Ishikawa (cell line): ENCODE measurements at regions not wholly inside any gene's neighbourhood (a gene's known extent, or its start where the extent isn't known, plus 50 kb on each side); places are given as distances from the start of the nearest gene placed in this dataset.

Source experiments
- CEBPB ChIP-seq: IDR thresholded peaks from 2 replicates; pipeline ENCODE4 v1.6.1; 2012
- CREB1 ChIP-seq: IDR thresholded peaks from 2 replicates; pipeline ENCODE4 v1.6.1; 2012; ENCODE audit warnings: low read depth
- EGR1 ChIP-seq: IDR thresholded peaks from 2 replicates; pipeline ENCODE4 v1.6.1; 2012
- EP300 ChIP-seq: IDR thresholded peaks from 2 replicates; pipeline ENCODE4 v1.6.1; 2012; ENCODE audit warnings: borderline replicate concordance
- FOXM1 ChIP-seq: IDR thresholded peaks from 2 replicates; pipeline ENCODE4 v1.6.1; 2012; ENCODE audit warnings: low read depth, borderline replicate concordance
- NFIC ChIP-seq: IDR thresholded peaks from 2 replicates; pipeline ENCODE4 v1.6.1; 2012
- RAD21 ChIP-seq: IDR thresholded peaks from 2 replicates; pipeline ENCODE4 v1.6.1; 2012; ENCODE audit warnings: low read depth
- TAF1 ChIP-seq: IDR thresholded peaks from 2 replicates; pipeline ENCODE4 v1.6.1; 2012; ENCODE audit warnings: low read depth, mild to moderate bottlenecking
- TCF12 ChIP-seq: IDR thresholded peaks from 2 replicates; pipeline ENCODE4 v1.6.1; 2012; ENCODE audit warnings: low read depth
- TEAD4 ChIP-seq: IDR thresholded peaks from 2 replicates; pipeline ENCODE4 v1.6.1; 2012
- YY1 ChIP-seq: IDR thresholded peaks from 2 replicates; pipeline ENCODE4 v1.6.1; 2012; ENCODE audit warnings: low read depth
- ZBTB7A ChIP-seq: IDR thresholded peaks from 2 replicates; pipeline ENCODE4 v1.6.1; 2012; ENCODE audit warnings: low read depth
- TF ChIP-seq, protein P1 (sequence below): IDR thresholded peaks from 2 replicates; pipeline ENCODE4 v1.6.1; 2012; ENCODE audit warnings: low read depth, mild to moderate bottlenecking
- TF ChIP-seq, protein P2 (sequence below): IDR thresholded peaks from 2 replicates; pipeline ENCODE4 v1.6.1; 2012
- TF ChIP-seq, protein P3 (sequence below): IDR thresholded peaks from 2 replicates; pipeline ENCODE4 v1.6.1; 2012

DNA sequence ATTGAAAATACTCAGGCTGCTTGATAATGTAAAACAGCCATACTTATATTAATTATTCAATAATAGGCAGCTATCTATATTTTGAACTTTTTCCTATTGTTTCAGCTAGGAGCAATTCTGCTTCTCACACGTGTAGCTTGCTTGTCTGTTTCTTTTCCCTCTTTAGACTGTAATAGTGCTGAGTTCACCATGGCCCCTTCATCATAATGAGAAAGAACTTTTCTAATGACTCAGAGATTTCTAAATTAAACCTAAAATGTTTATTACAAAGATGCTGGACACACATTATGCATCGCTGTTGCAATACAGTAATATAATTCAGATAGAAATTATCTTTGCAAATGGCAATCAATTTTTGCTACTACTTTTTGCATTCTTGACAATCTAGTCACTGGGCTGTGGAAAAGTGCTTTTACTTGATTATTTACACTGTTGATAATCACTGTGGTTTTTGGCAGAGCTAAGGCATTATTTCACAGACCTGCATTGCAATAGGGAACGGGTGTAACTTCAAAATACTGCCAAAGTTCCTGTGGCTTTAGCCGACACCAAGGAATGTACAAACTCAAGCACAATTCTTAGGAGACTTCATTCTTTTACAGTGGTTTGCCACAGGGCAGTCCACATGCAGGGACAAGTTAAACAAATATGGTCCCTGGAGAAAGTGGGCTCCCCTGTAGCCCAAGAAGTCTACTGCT, 281.0 kb upstream of the TBL1XR1 start:
- peak; percentile 99 for TF ChIP-seq EP300
- TF ChIP-seq YY1, result peak; percentile 52; the same call in 1 of the 2 replicates
- peak; percentile 100 for TF ChIP-seq NFIC
- TF ChIP-seq RAD21, result peak; percentile 51
- TF ChIP-seq CEBPB, result peak; percentile 94
- peak; percentile 98 for TF ChIP-seq TEAD4
- TF ChIP-seq FOXM1, result peak; percentile 94
- TF ChIP-seq TAF1, result no peak
- TF ChIP-seq, protein P1, sequence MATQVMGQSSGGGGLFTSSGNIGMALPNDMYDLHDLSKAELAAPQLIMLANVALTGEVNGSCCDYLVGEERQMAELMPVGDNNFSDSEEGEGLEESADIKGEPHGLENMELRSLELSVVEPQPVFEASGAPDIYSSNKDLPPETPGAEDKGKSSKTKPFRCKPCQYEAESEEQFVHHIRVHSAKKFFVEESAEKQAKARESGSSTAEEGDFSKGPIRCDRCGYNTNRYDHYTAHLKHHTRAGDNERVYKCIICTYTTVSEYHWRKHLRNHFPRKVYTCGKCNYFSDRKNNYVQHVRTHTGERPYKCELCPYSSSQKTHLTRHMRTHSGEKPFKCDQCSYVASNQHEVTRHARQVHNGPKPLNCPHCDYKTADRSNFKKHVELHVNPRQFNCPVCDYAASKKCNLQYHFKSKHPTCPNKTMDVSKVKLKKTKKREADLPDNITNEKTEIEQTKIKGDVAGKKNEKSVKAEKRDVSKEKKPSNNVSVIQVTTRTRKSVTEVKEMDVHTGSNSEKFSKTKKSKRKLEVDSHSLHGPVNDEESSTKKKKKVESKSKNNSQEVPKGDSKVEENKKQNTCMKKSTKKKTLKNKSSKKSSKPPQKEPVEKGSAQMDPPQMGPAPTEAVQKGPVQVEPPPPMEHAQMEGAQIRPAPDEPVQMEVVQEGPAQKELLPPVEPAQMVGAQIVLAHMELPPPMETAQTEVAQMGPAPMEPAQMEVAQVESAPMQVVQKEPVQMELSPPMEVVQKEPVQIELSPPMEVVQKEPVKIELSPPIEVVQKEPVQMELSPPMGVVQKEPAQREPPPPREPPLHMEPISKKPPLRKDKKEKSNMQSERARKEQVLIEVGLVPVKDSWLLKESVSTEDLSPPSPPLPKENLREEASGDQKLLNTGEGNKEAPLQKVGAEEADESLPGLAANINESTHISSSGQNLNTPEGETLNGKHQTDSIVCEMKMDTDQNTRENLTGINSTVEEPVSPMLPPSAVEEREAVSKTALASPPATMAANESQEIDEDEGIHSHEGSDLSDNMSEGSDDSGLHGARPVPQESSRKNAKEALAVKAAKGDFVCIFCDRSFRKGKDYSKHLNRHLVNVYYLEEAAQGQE, result peak; percentile 10; the same call in 1 of the 2 replicates
- TF ChIP-seq, protein P2, sequence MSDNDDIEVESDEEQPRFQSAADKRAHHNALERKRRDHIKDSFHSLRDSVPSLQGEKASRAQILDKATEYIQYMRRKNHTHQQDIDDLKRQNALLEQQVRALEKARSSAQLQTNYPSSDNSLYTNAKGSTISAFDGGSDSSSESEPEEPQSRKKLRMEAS, result peak; percentile 44
- 0 out of 2 replicates have a peak, but pooled peaks have one; percentile 48 for TF ChIP-seq ZBTB7A
- no peak for TF ChIP-seq EGR1
- TF ChIP-seq CREB1, result 0 out of 2 replicates have a peak, but pooled peaks have one; percentile 20
- TF ChIP-seq TCF12, result peak; percentile 98
- TF ChIP-seq, protein P3, sequence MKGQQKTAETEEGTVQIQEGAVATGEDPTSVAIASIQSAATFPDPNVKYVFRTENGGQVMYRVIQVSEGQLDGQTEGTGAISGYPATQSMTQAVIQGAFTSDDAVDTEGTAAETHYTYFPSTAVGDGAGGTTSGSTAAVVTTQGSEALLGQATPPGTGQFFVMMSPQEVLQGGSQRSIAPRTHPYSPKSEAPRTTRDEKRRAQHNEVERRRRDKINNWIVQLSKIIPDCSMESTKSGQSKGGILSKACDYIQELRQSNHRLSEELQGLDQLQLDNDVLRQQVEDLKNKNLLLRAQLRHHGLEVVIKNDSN, result peak; percentile 19; the same call in 1 of the 2 replicates

DNA sequence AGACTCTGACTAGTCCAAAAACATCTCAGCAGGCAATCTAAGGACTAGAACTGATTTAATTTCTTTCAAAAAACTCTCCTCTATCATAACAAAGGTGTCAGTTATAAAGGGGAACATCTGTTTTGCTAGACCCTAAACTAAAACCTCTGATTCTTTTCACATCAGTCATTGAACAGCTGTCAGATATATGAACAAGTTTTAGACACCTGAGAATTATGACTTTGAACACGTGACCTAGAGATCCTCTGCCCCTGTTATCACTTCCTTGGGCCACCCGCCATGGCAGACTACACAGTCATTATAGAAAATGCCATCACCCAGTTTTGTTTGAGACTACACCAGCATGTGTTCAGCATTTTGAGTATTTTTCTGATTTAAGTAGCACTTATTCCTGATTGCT, 282.3 kb upstream of the TBL1XR1 start:
- TF ChIP-seq, protein P1, result no peak
- TF ChIP-seq CREB1 (no peak), EP300 (no peak)
- TF ChIP-seq, protein P2, result no peak

DNA sequence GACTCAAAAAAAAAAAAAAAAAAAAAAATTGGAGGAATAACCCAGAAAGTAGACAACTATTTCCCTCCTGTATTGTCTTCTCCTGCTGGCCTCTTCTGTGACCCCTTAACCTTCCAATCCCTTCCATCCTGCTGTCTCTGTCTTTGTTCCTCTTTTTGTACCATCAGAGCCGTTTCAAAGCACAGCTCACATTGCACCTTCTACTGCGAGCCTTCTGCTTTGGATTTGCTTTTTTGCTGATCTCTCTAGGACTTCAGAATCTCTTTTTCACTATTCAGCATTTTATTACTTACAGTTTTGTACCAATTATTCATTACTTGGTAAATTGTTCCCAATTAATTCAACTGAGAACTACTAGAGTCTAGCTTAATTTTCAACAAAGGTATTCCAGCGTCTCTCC, 284.0 kb upstream of the TBL1XR1 start:
- TF ChIP-seq FOXM1 (no peak), CEBPB (no peak), EP300 (no peak), YY1 (no peak), TAF1 (no peak), EGR1 (no peak)
- TF ChIP-seq, protein P1, result no peak
- TF ChIP-seq, protein P3, result no peak
- TF ChIP-seq, protein P2, result no peak

DNA sequence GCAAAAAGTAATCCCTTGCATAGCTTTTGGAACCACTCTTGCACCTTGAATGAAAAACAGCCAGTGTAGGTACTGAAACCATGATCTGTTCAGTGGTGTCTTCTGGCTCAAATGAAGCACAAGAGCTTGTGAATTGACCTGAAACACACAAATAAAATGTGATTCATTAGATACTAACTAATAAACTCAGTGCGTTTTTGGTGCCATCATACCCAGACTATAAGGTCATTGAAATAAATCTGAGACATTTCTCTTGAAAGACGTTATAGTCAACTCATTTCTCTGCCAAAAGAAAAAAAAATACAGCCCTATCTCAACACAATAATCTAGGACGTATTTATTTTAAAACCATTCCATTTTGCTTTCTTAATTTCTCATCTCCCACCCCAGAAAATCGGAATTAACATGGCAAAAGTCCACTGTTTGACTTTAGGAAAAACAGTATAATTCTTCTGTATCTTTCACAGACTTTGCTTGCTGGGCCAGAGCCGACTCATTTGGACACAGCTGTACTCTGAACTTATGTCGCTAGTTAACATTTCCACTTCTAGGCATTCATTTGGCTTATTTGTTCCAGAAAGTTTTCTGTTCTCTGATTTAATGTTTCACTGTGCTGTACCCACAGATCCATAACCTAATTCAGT, 284.9 kb upstream of the TBL1XR1 start:
- TF ChIP-seq EP300, result no peak
- no peak for TF ChIP-seq TEAD4
- no peak for TF ChIP-seq YY1
- no peak for TF ChIP-seq EGR1
- no peak for TF ChIP-seq FOXM1
- no peak for TF ChIP-seq CEBPB
- no peak for TF ChIP-seq RAD21
- TF ChIP-seq, protein P1, result no peak
- TF ChIP-seq ZBTB7A, result no peak
- TF ChIP-seq TCF12, result no peak
- TF ChIP-seq, protein P3, result no peak
